HT-29 (cell line): ENCODE measurements at regions not wholly inside any gene's neighbourhood (a gene's known extent, or its start where the extent isn't known, plus 50 kb on each side); places are given as distances from the start of the nearest gene placed in this dataset.

Experiments
- DNase-seq: peaks from one replicate; pipeline ENCODE4 v3.0.0-alpha.2; 2015; ENCODE audit warnings: low spot score

- no peak for DNase-seq
Observed at GRCh38 chr5:163619951-163620350, 114.5 kb downstream of the MAT2B start.

GRCh38 chr5:163622799-163623198 is 117.4 kb downstream of the MAT2B start:
- DNase-seq: no peak

GRCh38 chr5:163623524-163623923 is 118.1 kb downstream of the MAT2B start:
- DNase-seq: no peak

GRCh38 chr5:163623986-163624385 is 118.6 kb downstream of the MAT2B start:
- DNase-seq: no peak

GRCh38 chr5:163624431-163624830 is 119.0 kb downstream of the MAT2B start:
- no peak for DNase-seq

- DNase-seq: no peak
Observed at GRCh38 chr5:163626904-163627434, 121.5 kb downstream of the MAT2B start.

- DNase-seq: no peak
Observed at GRCh38 chr5:163631856-163632255, 126.4 kb downstream of the MAT2B start.

- DNase-seq: no peak
Observed at GRCh38 chr5:163633926-163634460, 128.6 kb downstream of the MAT2B start.

- DNase-seq: no peak
Observed at GRCh38 chr5:163635631-163636030, 130.2 kb downstream of the MAT2B start.

GRCh38 chr5:163642904-163643303 is 137.5 kb downstream of the MAT2B start:
- DNase-seq: no peak

GRCh38 chr5:163645421-163646416 is 140.3 kb downstream of the MAT2B start:
- DNase-seq: no peak

- DNase-seq: peak; percentile 44
Observed at GRCh38 chr5:163649514-163649913, 144.1 kb downstream of the MAT2B start.

- no peak for DNase-seq
Observed at GRCh38 chr5:163653526-163653925, 148.1 kb downstream of the MAT2B start.

- no peak for DNase-seq
Observed at GRCh38 chr5:163658702-163659567, 153.5 kb downstream of the MAT2B start.

GRCh38 chr5:163659568-163659902 is 154.1 kb downstream of the MAT2B start:
- no peak for DNase-seq

- no peak for DNase-seq
Observed at GRCh38 chr5:163660486-163660885, 155.1 kb downstream of the MAT2B start.

- DNase-seq: peak; percentile 9
Observed at GRCh38 chr5:163661360-163661759, 155.9 kb downstream of the MAT2B start.

- DNase-seq: no peak
Observed at GRCh38 chr5:163670036-163670435, 164.6 kb downstream of the MAT2B start.

- DNase-seq: no peak
Observed at GRCh38 chr5:163677092-163677491, 171.7 kb downstream of the MAT2B start.

GRCh38 chr5:163682234-163682633 is 176.8 kb downstream of the MAT2B start:
- no peak for DNase-seq

- no peak for DNase-seq
Observed at GRCh38 chr5:163687414-163687813, 182.0 kb downstream of the MAT2B start.

GRCh38 chr5:163692091-163692490 is 186.7 kb downstream of the MAT2B start:
- DNase-seq: no peak
